ENCODE measurements at regions not wholly inside any gene's neighbourhood (a gene's known extent, or its start where the extent isn't known, plus 50 kb on each side); places are given as distances from the start of the nearest gene placed in this dataset.
"Not testable (repeated sequence)": the region's sequence is repeated elsewhere in the genome, so short reads cannot be mapped to it uniquely, and the experiment has no call there.

GRCh38 chr4:9505341-9505740, 61.1 kb downstream of the DEFB131A start:
- DNase-seq, result not testable (repeated sequence)

- not testable (repeated sequence) for DNase-seq
Measured at GRCh38 chr4:9506672-9507071, 62.5 kb downstream of the DEFB131A start.

GRCh38 chr4:9512941-9513340, 68.7 kb downstream of the DEFB131A start:
- DNase-seq, result not testable (repeated sequence)

- not testable (repeated sequence) for DNase-seq
Measured at GRCh38 chr4:9519631-9520030, 75.4 kb downstream of the DEFB131A start.

- DNase-seq, result not testable (repeated sequence)
Measured at GRCh38 chr4:9522903-9523302, 78.7 kb downstream of the DEFB131A start.

GRCh38 chr4:9524406-9524805, 80.2 kb downstream of the DEFB131A start:
- DNase-seq, result not testable (repeated sequence)

- peak; percentile 15 to 18 for DNase-seq
Measured at GRCh38 chr4:9532134-9532862, 88.1 kb downstream of the DEFB131A start.

- DNase-seq, result not testable (repeated sequence)
Measured at GRCh38 chr4:9532863-9533192, 88.6 kb downstream of the DEFB131A start.

GRCh38 chr4:9537101-9537500, 92.9 kb downstream of the DEFB131A start:
- not testable (repeated sequence) for DNase-seq

- DNase-seq, result not testable (repeated sequence)
Measured at GRCh38 chr4:9539939-9540520, 95.8 kb downstream of the DEFB131A start.

- not testable (repeated sequence) for DNase-seq
Measured at GRCh38 chr4:9541388-9541915, 97.2 kb downstream of the DEFB131A start.

- DNase-seq, result not testable (repeated sequence)
Measured at GRCh38 chr4:9544851-9545250, 100.6 kb downstream of the DEFB131A start.

- DNase-seq, result not testable (repeated sequence)
Measured at GRCh38 chr4:9547470-9547869, 103.3 kb downstream of the DEFB131A start.

GRCh38 chr4:9556076-9556475, 111.9 kb downstream of the DEFB131A start:
- not testable (repeated sequence) for DNase-seq

GRCh38 chr4:9577869-9578268, 133.7 kb downstream of the DEFB131A start:
- not testable (repeated sequence) for DNase-seq

GRCh38 chr4:9582880-9583279, 138.7 kb downstream of the DEFB131A start:
- DNase-seq, result not testable (repeated sequence)

- no peak for DNase-seq
Measured at GRCh38 chr4:9592010-9592409, 147.8 kb downstream of the DEFB131A start.

- DNase-seq, result no peak
Measured at GRCh38 chr4:9594948-9595347, 150.7 kb downstream of the DEFB131A start.

- DNase-seq, result not testable (repeated sequence)
Measured at GRCh38 chr4:9595531-9595930, 151.3 kb downstream of the DEFB131A start.

GRCh38 chr4:9599266-9599665, 155.1 kb downstream of the DEFB131A start:
- DNase-seq, result no peak

GRCh38 chr4:9600246-9600645, 156.0 kb downstream of the DEFB131A start:
- no peak for DNase-seq

- DNase-seq, result no peak
Measured at GRCh38 chr4:9602389-9602914, 158.2 kb downstream of the DEFB131A start.

- DNase-seq, result not testable (repeated sequence)
Measured at GRCh38 chr4:9604031-9604892, 160.0 kb downstream of the DEFB131A start.

Measured in NCI-H187 (cell line).